Large intestine (tissue), 3 donors: ENCODE measurements at regions not wholly inside any gene's neighbourhood (a gene's known extent, or its start where the extent isn't known, plus 50 kb on each side); places are given as distances from the start of the nearest gene placed in this dataset.
"Not testable (repeated sequence)": the region's sequence is repeated elsewhere in the genome, so short reads cannot be mapped to it uniquely, and the experiment has no call there.

ENCODE experiments used
- DNase-seq, 2 donors: peaks; one replicate each; pipeline versions ENCODE4 v3.0.0 to v3.0.0-alpha.2; 2013
- H3K27ac ChIP-seq: one replicate; pipeline ENCODE4 v1.5.1; 2013; ENCODE audit warnings: low read length
- H3K27me3 ChIP-seq: 2 replicates; pipeline ENCODE4 v1.6.1; 2013; ENCODE audit warnings: low read length; ENCODE audit not compliant: control insufficient read depth, insufficient read depth
- H3K36me3 ChIP-seq: 2 replicates; pipeline ENCODE4 v1.6.1; 2013; ENCODE audit warnings: low read length; ENCODE audit not compliant: control insufficient read depth, insufficient read depth
- H3K4me1 ChIP-seq: one replicate; pipeline ENCODE4 v1.6.1; 2013; ENCODE audit warnings: low read length; ENCODE audit not compliant: control insufficient read depth, insufficient read depth
- H3K4me3 ChIP-seq: one replicate; pipeline ENCODE4 v1.5.1; 2013; ENCODE audit warnings: low read length
- H3K9me3 ChIP-seq: one replicate; pipeline ENCODE4 v1.6.1; 2013; ENCODE audit warnings: mild to moderate bottlenecking, low read depth, low read length, moderate library complexity; ENCODE audit not compliant: control insufficient read depth
- WGBS: methylation state at CpG from one replicate; pipeline ENCODE4 v1.1.5; 2013; ENCODE audit warnings: low lambda C conversion rate; ENCODE audit not compliant: insufficient coverage; 5-methylcytosine and 5-hydroxymethylcytosine counted together

- no peak for DNase-seq
- Histone ChIP-seq H3K36me3 (no peaks in the 10 kb centered on the region), H3K9me3 (no peaks in the 10 kb centered on the region), H3K27ac (no peak overlapping the region), H3K4me3 (no peak overlapping the region), H3K27me3 (no peaks in the 10 kb centered on the region), H3K4me1 (no peaks in the 10 kb centered on the region)
- no CpG with 5 or more reads among the region's 5 CpGs for WGBS
These were observed 114.6 kb downstream of the VEGFA start for GRCh38 chr6:43884652-43885022.

GRCh38 chr6:43883847-43884651, 114.0 kb downstream of the VEGFA start:
- Histone ChIP-seq H3K27ac (no peak overlapping the region), H3K36me3 (no peaks in the 10 kb centered on the region), H3K27me3 (no peaks in the 10 kb centered on the region), H3K9me3 (no peaks in the 10 kb centered on the region), H3K4me3 (no peak overlapping the region), H3K4me1 (no peaks in the 10 kb centered on the region)
- no CpG with 5 or more reads among the region's 7 CpGs for WGBS
- DNase-seq, result no peak

- WGBS, result no CpG with 5 or more reads among the region's 9 CpGs
- not testable (repeated sequence) for H3K27ac ChIP-seq, DNase-seq, H3K4me1 ChIP-seq, H3K36me3 ChIP-seq, H3K27me3 ChIP-seq, H3K9me3 ChIP-seq, H3K4me3 ChIP-seq
These were observed 112.9 kb downstream of the VEGFA start for GRCh38 chr6:43882690-43883448.

GRCh38 chr6:43880236-43881137, 110.5 kb downstream of the VEGFA start:
- Histone ChIP-seq H3K9me3 (no peaks in the 10 kb centered on the region), H3K36me3 (no peaks in the 10 kb centered on the region), H3K4me3 (no peak overlapping the region), H3K4me1 (peaks cover 1% of the 10 kb centered on the region), H3K27ac (no peak overlapping the region), H3K27me3 (no peaks in the 10 kb centered on the region)
- DNase-seq, result no peak
- WGBS, result 100% methylated on average over 1 of the region's 6 CpGs

- Histone ChIP-seq H3K27ac (no peak overlapping the region), H3K4me1 (peaks cover 9% of the 10 kb centered on the region), H3K9me3 (no peaks in the 10 kb centered on the region), H3K27me3 (no peaks in the 10 kb centered on the region), H3K4me3 (no peak overlapping the region), H3K36me3 (no peaks in the 10 kb centered on the region)
- no CpG with 5 or more reads among the region's 4 CpGs for WGBS
- DNase-seq, result no peak
These were observed 109.7 kb downstream of the VEGFA start for GRCh38 chr6:43879722-43880121.

- Histone ChIP-seq H3K36me3 (no peaks in the 10 kb centered on the region), H3K4me3 (no peak overlapping the region), H3K4me1 (peaks cover 17% of the 10 kb centered on the region), H3K27ac (no peak overlapping the region), H3K9me3 (no peaks in the 10 kb centered on the region), H3K27me3 (no peaks in the 10 kb centered on the region)
- DNase-seq, result no peak
- WGBS, result no CpG with 5 or more reads among the region's 11 CpGs
These were observed 108.9 kb downstream of the VEGFA start for GRCh38 chr6:43878823-43879495.

GRCh38 chr6:43878127-43878634, 108.2 kb downstream of the VEGFA start:
- no peaks in the 10 kb centered on the region for H3K9me3 ChIP-seq
- WGBS, result no CpG with 5 or more reads among the region's 8 CpGs
- no peak overlapping the region for H3K27ac ChIP-seq
- no peak for DNase-seq
- H3K36me3 ChIP-seq, result no peaks in the 10 kb centered on the region
- no peaks in the 10 kb centered on the region for H3K27me3 ChIP-seq
- peaks cover 20% of the 10 kb centered on the region for H3K4me1 ChIP-seq
- H3K4me3 ChIP-seq, result no peak overlapping the region

- no peak overlapping the region for H3K27ac ChIP-seq
- DNase-seq, result no peak
- peaks cover 20% of the 10 kb centered on the region for H3K4me1 ChIP-seq
- no peaks in the 10 kb centered on the region for H3K27me3 ChIP-seq
- 100% methylated on average over 1 of the region's 10 CpGs for WGBS
- H3K4me3 ChIP-seq, result no peak overlapping the region
- no peaks in the 10 kb centered on the region for H3K36me3 ChIP-seq
- no peaks in the 10 kb centered on the region for H3K9me3 ChIP-seq
These were observed 107.6 kb downstream of the VEGFA start for GRCh38 chr6:43877463-43878126.

GRCh38 chr6:43877036-43877435, 107.0 kb downstream of the VEGFA start:
- no peaks in the 10 kb centered on the region for H3K27me3 ChIP-seq
- no peaks in the 10 kb centered on the region for H3K9me3 ChIP-seq
- H3K4me3 ChIP-seq, result no peak overlapping the region
- no peak for DNase-seq
- no CpG with 5 or more reads among the region's 10 CpGs for WGBS
- H3K27ac ChIP-seq, result no peak overlapping the region
- no peaks in the 10 kb centered on the region for H3K36me3 ChIP-seq
- peaks cover 20% of the 10 kb centered on the region for H3K4me1 ChIP-seq
